ENCODE measurements at regions not wholly inside any gene's neighbourhood (a gene's known extent, or its start where the extent isn't known, plus 50 kb on each side); places are given as distances from the start of the nearest gene placed in this dataset.

DNA sequence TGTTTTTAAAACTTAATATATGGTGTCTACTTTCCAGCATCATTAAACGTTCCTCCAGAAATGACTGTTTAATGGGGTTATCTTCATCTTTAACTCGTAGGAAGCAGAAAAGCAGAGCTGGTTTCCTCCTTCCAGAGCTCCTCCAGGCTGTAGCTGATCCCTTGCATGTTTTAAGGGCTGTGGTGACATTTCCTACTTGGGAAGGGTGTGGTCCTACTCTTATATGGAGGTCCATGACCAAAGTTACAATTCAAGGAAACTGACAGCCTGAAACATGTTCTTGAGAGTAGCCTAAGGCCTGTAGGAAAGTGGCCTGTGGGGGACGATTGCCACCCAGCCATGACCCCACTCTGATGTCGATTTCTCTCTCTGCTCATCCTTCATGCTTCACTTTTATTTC is 297.1 kb downstream of the GADD45G start:
- Histone ChIP-seq H3K4me2 (ENCODE audit: low read depth, low read length, poor library complexity, severe bottlenecking) (no peak overlapping the region), H3K36me3 (ENCODE audit: low read length) (no peaks in the 10 kb centered on the region), H3K4me3 (ENCODE audit: insufficient read depth, low read length, poor library complexity, severe bottlenecking) (no peak overlapping the region), H3K79me2 (ENCODE audit: insufficient read depth, low read length) (no peaks in the 10 kb centered on the region), H2AFZ (ENCODE audit: low read depth, low read length, severe bottlenecking) (no peak overlapping the region), H3K9ac (ENCODE audit: low read length) (no peak overlapping the region), H3K27me3 (ENCODE audit: low read length) (no peaks in the 10 kb centered on the region), H3K27ac (ENCODE audit: low read depth, low read length) (no peak overlapping the region), H4K20me1 (ENCODE audit: low read depth, low read length) (no peaks in the 10 kb centered on the region), H3K9me2 (replicated peaks; ENCODE audit: insufficient read depth, low read length) (no peaks in the 10 kb centered on the region), H3K9me3 (ENCODE audit: insufficient read depth, low read length) (no peaks in the 10 kb centered on the region), H3F3A (ENCODE audit: insufficient read depth) (no peaks in the 10 kb centered on the region)
- TF ChIP-seq EZH2phosphoT487 (conservative IDR thresholded peaks at IDR 0.05; ENCODE audit: low read length) = no peak
- TF ChIP-seq, protein P1, sequence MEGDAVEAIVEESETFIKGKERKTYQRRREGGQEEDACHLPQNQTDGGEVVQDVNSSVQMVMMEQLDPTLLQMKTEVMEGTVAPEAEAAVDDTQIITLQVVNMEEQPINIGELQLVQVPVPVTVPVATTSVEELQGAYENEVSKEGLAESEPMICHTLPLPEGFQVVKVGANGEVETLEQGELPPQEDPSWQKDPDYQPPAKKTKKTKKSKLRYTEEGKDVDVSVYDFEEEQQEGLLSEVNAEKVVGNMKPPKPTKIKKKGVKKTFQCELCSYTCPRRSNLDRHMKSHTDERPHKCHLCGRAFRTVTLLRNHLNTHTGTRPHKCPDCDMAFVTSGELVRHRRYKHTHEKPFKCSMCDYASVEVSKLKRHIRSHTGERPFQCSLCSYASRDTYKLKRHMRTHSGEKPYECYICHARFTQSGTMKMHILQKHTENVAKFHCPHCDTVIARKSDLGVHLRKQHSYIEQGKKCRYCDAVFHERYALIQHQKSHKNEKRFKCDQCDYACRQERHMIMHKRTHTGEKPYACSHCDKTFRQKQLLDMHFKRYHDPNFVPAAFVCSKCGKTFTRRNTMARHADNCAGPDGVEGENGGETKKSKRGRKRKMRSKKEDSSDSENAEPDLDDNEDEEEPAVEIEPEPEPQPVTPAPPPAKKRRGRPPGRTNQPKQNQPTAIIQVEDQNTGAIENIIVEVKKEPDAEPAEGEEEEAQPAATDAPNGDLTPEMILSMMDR (IDR thresholded peaks at IDR 0.05; ENCODE audit: insufficient read depth, low read length, poor library complexity, severe bottlenecking) = no peak

- Histone ChIP-seq H2AFZ (ENCODE audit: low read depth, low read length, severe bottlenecking) (no peak overlapping the region), H3K27ac (ENCODE audit: low read depth, low read length) (no peak overlapping the region), H3K9ac (ENCODE audit: low read length) (no peak overlapping the region), H3K9me3 (ENCODE audit: insufficient read depth, low read length) (no peaks in the 10 kb centered on the region), H3K9me2 (replicated peaks; ENCODE audit: insufficient read depth, low read length) (no peaks in the 10 kb centered on the region), H3K27me3 (ENCODE audit: low read length) (no peaks in the 10 kb centered on the region), H3F3A (ENCODE audit: insufficient read depth) (no peaks in the 10 kb centered on the region), H3K4me3 (ENCODE audit: insufficient read depth, low read length, poor library complexity, severe bottlenecking) (no peak overlapping the region), H4K20me1 (ENCODE audit: low read depth, low read length) (no peaks in the 10 kb centered on the region), H3K4me2 (ENCODE audit: low read depth, low read length, poor library complexity, severe bottlenecking) (no peak overlapping the region), H3K36me3 (ENCODE audit: low read length) (no peaks in the 10 kb centered on the region), H3K79me2 (ENCODE audit: insufficient read depth, low read length) (no peaks in the 10 kb centered on the region)
- TF ChIP-seq EZH2phosphoT487 (conservative IDR thresholded peaks at IDR 0.05; ENCODE audit: low read length) = no peak
- TF ChIP-seq, protein P1 (IDR thresholded peaks at IDR 0.05; ENCODE audit: insufficient read depth, low read length, poor library complexity, severe bottlenecking) = no peak
These were observed 297.8 kb downstream of the GADD45G start for GRCh38 chr9:89902450-89903140.

DNA sequence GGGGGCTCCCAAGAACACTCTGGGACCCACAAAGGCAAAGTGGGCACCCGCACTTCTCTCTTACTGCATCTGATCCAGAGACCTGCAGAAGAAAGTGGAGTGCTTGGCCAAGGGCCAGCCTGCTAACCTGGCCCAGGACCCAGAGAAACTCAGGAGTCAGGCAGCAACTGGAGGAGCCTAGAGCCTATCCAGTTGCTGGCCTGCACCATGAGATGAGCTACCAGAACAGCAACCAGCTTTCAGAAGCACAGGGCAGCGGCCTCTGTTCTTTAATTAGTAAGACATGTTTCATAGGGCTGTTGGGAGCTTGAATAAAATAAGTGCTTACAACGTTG is 298.3 kb downstream of the GADD45G start:
- no peaks in the 10 kb centered on the region for H3F3A ChIP-seq (ENCODE audit: insufficient read depth)
- H4K20me1 ChIP-seq (ENCODE audit: low read depth, low read length) = no peaks in the 10 kb centered on the region
- no peaks in the 10 kb centered on the region for H3K36me3 ChIP-seq (ENCODE audit: low read length)
- no peak overlapping the region for H3K27ac ChIP-seq (ENCODE audit: low read depth, low read length)
- H3K4me2 ChIP-seq (ENCODE audit: low read depth, low read length, poor library complexity, severe bottlenecking) = no peak overlapping the region
- no peaks in the 10 kb centered on the region for H3K79me2 ChIP-seq (ENCODE audit: insufficient read depth, low read length)
- no peak overlapping the region for H3K9ac ChIP-seq (ENCODE audit: low read length)
- H3K27me3 ChIP-seq (ENCODE audit: low read length) = no peaks in the 10 kb centered on the region
- H3K4me3 ChIP-seq (ENCODE audit: insufficient read depth, low read length, poor library complexity, severe bottlenecking) = no peak overlapping the region
- no peak overlapping the region for H2AFZ ChIP-seq (ENCODE audit: low read depth, low read length, severe bottlenecking)
- H3K9me3 ChIP-seq (ENCODE audit: insufficient read depth, low read length) = no peaks in the 10 kb centered on the region
- TF ChIP-seq, protein P1 (IDR thresholded peaks at IDR 0.05; ENCODE audit: insufficient read depth, low read length, poor library complexity, severe bottlenecking) = no peak
- TF ChIP-seq EZH2phosphoT487 (conservative IDR thresholded peaks at IDR 0.05; ENCODE audit: low read length) = no peak
- H3K9me2 ChIP-seq (replicated peaks; ENCODE audit: insufficient read depth, low read length) = no peaks in the 10 kb centered on the region

Data from SU-DHL-6 (cell line).